H1 (cell line): ENCODE measurements at regions not wholly inside any gene's neighbourhood (a gene's known extent, or its start where the extent isn't known, plus 50 kb on each side); places are given as distances from the start of the nearest gene placed in this dataset.

Experiments used
- CTCF ChIA-PET: fragments of 300-600 bp; sonication (Branson Sonifier 250); formaldehyde crosslinking; loops from one replicate; lab custom pipeline; 2021; ENCODE audit not compliant: partially characterized antibody; lab: Charles Lee
- POLR2A ChIA-PET: fragments of 300-600 bp; sonication (Branson Sonifier 250); formaldehyde crosslinking; loops from one replicate; lab custom pipeline; 2021; ENCODE audit warnings: inconsistent platforms; ENCODE audit not compliant: partially characterized antibody; lab: Charles Lee
- DNase-seq, 2 experiments: peaks; one replicate each; pipeline versions ENCODE4 v3.0.0 to v3.0.0-alpha.2; 2010 to 2022; ENCODE audit warnings: low spot score in 2 of 2, low read depth in 1 of 2, mixed read lengths in 1 of 2
- FAIRE-seq: peaks from 2 replicates; lab custom pipeline; 2011; peaks lifted over from hg19 to GRCh38; lab: Jason Lieb, UNC
- H2AFZ ChIP-seq: 2 replicates; pipeline ENCODE4 v1.8.1; 2012; ENCODE audit warnings: low read length, inconsistent platforms
- H2AK5ac ChIP-seq: 2 replicates; pipeline ENCODE4 v1.6.1; 2013; ENCODE audit warnings: low read depth, low read length
- H2BK120ac ChIP-seq: replicated peaks from 2 replicates; pipeline ENCODE3; 2013; ENCODE audit warnings: low read depth, low read length, inconsistent platforms
- H2BK12ac ChIP-seq: 2 replicates; pipeline ENCODE4 v1.6.1; 2013; ENCODE audit warnings: low read depth, low read length
- H2BK15ac ChIP-seq: 2 replicates; pipeline ENCODE4 v1.6.1; 2013; ENCODE audit warnings: low read length
- H2BK20ac ChIP-seq: 2 replicates; pipeline ENCODE4 v1.6.1; 2013; ENCODE audit warnings: low read length
- H2BK5ac ChIP-seq: 2 replicates; pipeline ENCODE4 v1.6.1; 2013; ENCODE audit warnings: low read depth, low read length
- H3K14ac ChIP-seq: 2 replicates; pipeline ENCODE4 v1.6.1; 2013; ENCODE audit warnings: inconsistent platforms; ENCODE audit not compliant: insufficient read length
- H3K18ac ChIP-seq: 2 replicates; pipeline ENCODE4 v1.6.1; 2013; ENCODE audit warnings: low read length; ENCODE audit errors: extremely low read depth
- H3K23ac ChIP-seq: 2 replicates; pipeline ENCODE4 v1.6.1; 2013; ENCODE audit warnings: inconsistent platforms; ENCODE audit not compliant: insufficient read length
- H3K23me2 ChIP-seq: 2 replicates; pipeline ENCODE4 v1.6.1; 2013; ENCODE audit warnings: low read depth, low read length
- H3K27ac ChIP-seq: 2 replicates; pipeline ENCODE4 v1.6.1; 2011; ENCODE audit warnings: low read depth, low read length, inconsistent platforms
- H3K27me3 ChIP-seq, 4 experiments: replicated peaks in 1 of 4; 1 replicate in 1 of 4; 2 replicates in 3 of 4; pipeline versions ENCODE4 v1.6.1 to v1.8.1; 2011 to 2013; ENCODE audit warnings: low read length in 3 of 4, mild to moderate bottlenecking in 3 of 4, inconsistent platforms in 2 of 4, mixed read lengths in 2 of 4, moderate library complexity in 1 of 4; ENCODE audit not compliant: control insufficient read depth in 3 of 4, insufficient read depth in 3 of 4; ENCODE audit errors: extremely low read depth in 1 of 4
- H3K36me3 ChIP-seq, 4 experiments: 2 replicates each; pipeline versions ENCODE4 v1.6.1 to v1.8.1; 2011 to 2013; ENCODE audit warnings: mild to moderate bottlenecking in 4 of 4, low read length in 3 of 4, moderate library complexity in 2 of 4, control low read depth in 1 of 4, inconsistent platforms in 1 of 4; ENCODE audit not compliant: insufficient read depth in 4 of 4, control insufficient read depth in 2 of 4
- H3K4ac ChIP-seq: replicated peaks from 2 replicates; pipeline ENCODE3; 2013; ENCODE audit warnings: low read length, low read depth, mixed read lengths, inconsistent platforms; ENCODE audit not compliant: insufficient read length
- H3K4me1 ChIP-seq, 4 experiments: replicated peaks in 1 of 4; 1 replicate in 1 of 4; 2 replicates in 3 of 4; pipeline versions ENCODE4 v1.6.1 to v1.8.1; 2011 to 2013; ENCODE audit warnings: low read length in 3 of 4, inconsistent platforms in 2 of 4, mixed read lengths in 1 of 4; ENCODE audit not compliant: insufficient read depth in 4 of 4, control insufficient read depth in 3 of 4
- H3K4me2 ChIP-seq, 2 experiments: 2 replicates each; pipeline versions ENCODE4 v1.6.1 to v1.8.1; 2011 to 2013; ENCODE audit warnings: low read depth in 2 of 2, low read length in 2 of 2, control low read depth in 1 of 2, inconsistent platforms in 1 of 2, mild to moderate bottlenecking in 1 of 2; ENCODE audit not compliant: insufficient read depth in 1 of 2
- H3K4me3 ChIP-seq, 4 experiments: fragments of 200-600, 300-600 bp in 1 of 4; sonication (generic), shearing (Covaris generic), sonication (Bioruptor Twin) in 1 of 4; 2 replicates each; pipeline versions ENCODE4 v1.5.1 to v1.8.1; 2011 to 2016; ENCODE audit warnings: low read length in 4 of 4, low read depth in 3 of 4, control low read depth in 2 of 4, inconsistent platforms in 2 of 4, mild to moderate bottlenecking in 2 of 4, mixed read lengths in 1 of 4, moderate library complexity in 1 of 4; ENCODE audit not compliant: insufficient read depth in 2 of 4; ENCODE audit errors: extremely low read depth in 1 of 4
- H3K56ac ChIP-seq: replicated peaks from 2 replicates; pipeline ENCODE3; 2013; ENCODE audit warnings: low read depth, mild to moderate bottlenecking, mixed read lengths, low read length, inconsistent platforms; ENCODE audit not compliant: insufficient read length
- H3K79me1 ChIP-seq: 2 replicates; pipeline ENCODE4 v1.6.1; 2013; ENCODE audit warnings: low read depth, low read length, control low read depth
- H3K79me2 ChIP-seq, 2 experiments: 2 replicates each; pipeline versions ENCODE4 v1.6.1 to v1.8.1; 2012 to 2013; ENCODE audit warnings: low read length in 2 of 2, mild to moderate bottlenecking in 2 of 2, inconsistent platforms in 1 of 2; ENCODE audit not compliant: insufficient read depth in 2 of 2, control insufficient read depth in 1 of 2
- H3K9ac ChIP-seq, 4 experiments: replicated peaks in 1 of 4; 1 replicate in 1 of 4; 2 replicates in 3 of 4; pipeline versions ENCODE4 v1.6.1 to v1.8.1; 2011 to 2013; ENCODE audit warnings: low read depth in 3 of 4, low read length in 3 of 4, control low read depth in 2 of 4, mild to moderate bottlenecking in 2 of 4, moderate library complexity in 2 of 4, inconsistent platforms in 1 of 4; ENCODE audit errors: extremely low read depth in 1 of 4
- H3K9me3 ChIP-seq, 2 experiments: 2 replicates each; pipeline versions ENCODE4 v1.6.1 to v1.8.1; 2012 to 2013; ENCODE audit warnings: mild to moderate bottlenecking in 2 of 2, moderate library complexity in 2 of 2, control low read depth in 1 of 2, inconsistent platforms in 1 of 2, low read depth in 1 of 2, low read length in 1 of 2, mixed read lengths in 1 of 2; ENCODE audit not compliant: insufficient read depth in 2 of 2
- H4K20me1 ChIP-seq, 2 experiments: replicated peaks in 1 of 2; 2 replicates each; pipeline versions ENCODE3 to v1.8.1; 2011 to 2013; ENCODE audit warnings: inconsistent platforms in 2 of 2, low read length in 2 of 2, mild to moderate bottlenecking in 1 of 2; ENCODE audit not compliant: insufficient read depth in 2 of 2, control insufficient read depth in 1 of 2
- H4K5ac ChIP-seq: 2 replicates; pipeline ENCODE4 v1.6.1; 2013; ENCODE audit warnings: low read length, low read depth, mixed read lengths, inconsistent platforms; ENCODE audit not compliant: insufficient read length
- H4K8ac ChIP-seq: 2 replicates; pipeline ENCODE4 v1.8.0; 2013; ENCODE audit warnings: mild to moderate bottlenecking, moderate library complexity, low read length, inconsistent platforms; ENCODE audit not compliant: insufficient read depth; ENCODE audit errors: extremely low read depth
- H4K91ac ChIP-seq: replicated peaks from 2 replicates; pipeline ENCODE3; 2013; ENCODE audit warnings: low read length, mixed read lengths, inconsistent platforms; ENCODE audit not compliant: insufficient read length
- SIRT6 ChIP-seq: IDR thresholded peaks from one replicate; pipeline ENCODE4 v1.7.1; 2012; ENCODE audit warnings: low read length, inconsistent platforms
- YY1 ChIP-seq: IDR thresholded peaks from 2 replicates; pipeline ENCODE4 v1.6.1; 2011; ENCODE audit warnings: low read depth, mild to moderate bottlenecking, low read length
- WGBS, 2 experiments: shearing (Covaris generic) in 1 of 2; methylation state at CpG; one replicate each; pipeline versions ENCODE4 v1.1.6 to v1.1.7; 2013 to 2015; ENCODE audit warnings: low lambda C conversion rate in 2 of 2, mixed read lengths in 2 of 2, inconsistent platforms in 1 of 2, low coverage in 1 of 2, missing lambda C conversion rate in 1 of 2; ENCODE audit not compliant: insufficient replicate concordance in 2 of 2, insufficient coverage in 1 of 2, insufficient read length in 1 of 2; ENCODE audit errors: extremely low coverage in 1 of 2, missing lambda C conversion rate in 1 of 2; 5-methylcytosine and 5-hydroxymethylcytosine counted together

GRCh38 chr5:39559923-39560322 is 135.1 kb upstream of the DAB2 start:
- ChIA-PET CTCF (interaction anchor here (1.9 kb wide), 1 partner anchor 13 kb away, joined by 4 read pairs; no protein-coding TSS in a partner anchor), POLR2A (no interaction called here)
- H3K18ac ChIP-seq: no peak overlapping the region
- no peaks in the 10 kb centered on the region for H3K9me3 ChIP-seq
- H2BK5ac ChIP-seq: no peak overlapping the region
- no peaks in the 10 kb centered on the region for H4K20me1 ChIP-seq
- no peak overlapping the region for H3K56ac ChIP-seq
- H2BK12ac ChIP-seq: no peak overlapping the region
- H2AFZ ChIP-seq: no peak overlapping the region
- H2AK5ac ChIP-seq: no peak overlapping the region
- H2BK120ac ChIP-seq: no peak overlapping the region
- no peaks in the 10 kb centered on the region for H3K79me1 ChIP-seq
- FAIRE-seq (no peak), DNase-seq (no peak)
- H3K27me3 ChIP-seq: no peaks in the 10 kb centered on the region
- H3K79me2 ChIP-seq: no peaks in the 10 kb centered on the region
- no peak overlapping the region for H3K4ac ChIP-seq
- no peak overlapping the region for H3K4me2 ChIP-seq
- H3K4me3 ChIP-seq: no peak overlapping the region
- no peak overlapping the region for H4K91ac ChIP-seq
- H3K23me2 ChIP-seq: no peaks in the 10 kb centered on the region
- no peak overlapping the region for H2BK20ac ChIP-seq
- no peak overlapping the region for H3K14ac ChIP-seq
- no peak overlapping the region for H3K27ac ChIP-seq
- no peaks in the 10 kb centered on the region for H3K4me1 ChIP-seq
- no peak overlapping the region for H2BK15ac ChIP-seq
- H4K5ac ChIP-seq: no peak overlapping the region
- WGBS, 2 experiments: 93 to 100% methylated on average over 1 to 2 of the region's 2 CpGs
- no peak overlapping the region for H3K9ac ChIP-seq
- no peaks in the 10 kb centered on the region for H3K36me3 ChIP-seq
- H4K8ac ChIP-seq: no peak overlapping the region
- TF ChIP-seq YY1 (no peak), SIRT6 (no peak)
- H3K23ac ChIP-seq: no peak overlapping the region
